ENCODE measurements at regions not wholly inside any gene's neighbourhood (a gene's known extent, or its start where the extent isn't known, plus 50 kb on each side); places are given as distances from the start of the nearest gene placed in this dataset.

- Mint-ChIP-seq H3K36me3 (peaks cover 0 to 4% (median 0%) of the 10 kb centered on the region in 3 donors), H3K4me1 (no peaks in the 10 kb centered on the region), H3K9me3 (peaks cover 0 to 20% (median 0%) of the 10 kb centered on the region in 9 donors), H3K4me3 (no peak overlapping the region), H3K27ac (no peak overlapping the region), H3K27me3 (peaks cover 2 to 19% (median 6%) of the 10 kb centered on the region in 5 donors)
- POLR2A ChIA-PET: no interaction called here
- no peak for DNase-seq
- no peak for ATAC-seq
Measured at GRCh38 chr16:49057936-49058335, 223.7 kb downstream of the CBLN1 start.

- ATAC-seq: no peak
- Mint-ChIP-seq H3K27ac (no peak overlapping the region), H3K27me3 (peaks cover 1 to 14% (median 3%) of the 10 kb centered on the region in 5 donors), H3K4me1 (no peaks in the 10 kb centered on the region), H3K4me3 (no peak overlapping the region), H3K36me3 (peaks cover 0 to 3% (median 0%) of the 10 kb centered on the region in 3 donors), H3K9me3 (peaks cover 0 to 15% (median 0%) of the 10 kb centered on the region in 9 donors)
- DNase-seq: no peak
- POLR2A ChIA-PET: no interaction called here
Measured at GRCh38 chr16:49057391-49057790, 224.2 kb downstream of the CBLN1 start.

- ATAC-seq (no peak), DNase-seq (no peak)
- H3K36me3 Mint-ChIP-seq: no peaks in the 10 kb centered on the region
- H3K4me1 Mint-ChIP-seq: no peaks in the 10 kb centered on the region
- H3K9me3 Mint-ChIP-seq: peaks cover 0 to 11% (median 0%) of the 10 kb centered on the region in 9 donors
- no peak overlapping the region for H3K4me3 Mint-ChIP-seq
- H3K27me3 Mint-ChIP-seq: peaks cover 0 to 9% (median 0%) of the 10 kb centered on the region in 5 donors
- no peak overlapping the region for H3K27ac Mint-ChIP-seq
- POLR2A ChIA-PET: no interaction called here
Measured at GRCh38 chr16:49056546-49056945, 225.1 kb downstream of the CBLN1 start.

DNA sequence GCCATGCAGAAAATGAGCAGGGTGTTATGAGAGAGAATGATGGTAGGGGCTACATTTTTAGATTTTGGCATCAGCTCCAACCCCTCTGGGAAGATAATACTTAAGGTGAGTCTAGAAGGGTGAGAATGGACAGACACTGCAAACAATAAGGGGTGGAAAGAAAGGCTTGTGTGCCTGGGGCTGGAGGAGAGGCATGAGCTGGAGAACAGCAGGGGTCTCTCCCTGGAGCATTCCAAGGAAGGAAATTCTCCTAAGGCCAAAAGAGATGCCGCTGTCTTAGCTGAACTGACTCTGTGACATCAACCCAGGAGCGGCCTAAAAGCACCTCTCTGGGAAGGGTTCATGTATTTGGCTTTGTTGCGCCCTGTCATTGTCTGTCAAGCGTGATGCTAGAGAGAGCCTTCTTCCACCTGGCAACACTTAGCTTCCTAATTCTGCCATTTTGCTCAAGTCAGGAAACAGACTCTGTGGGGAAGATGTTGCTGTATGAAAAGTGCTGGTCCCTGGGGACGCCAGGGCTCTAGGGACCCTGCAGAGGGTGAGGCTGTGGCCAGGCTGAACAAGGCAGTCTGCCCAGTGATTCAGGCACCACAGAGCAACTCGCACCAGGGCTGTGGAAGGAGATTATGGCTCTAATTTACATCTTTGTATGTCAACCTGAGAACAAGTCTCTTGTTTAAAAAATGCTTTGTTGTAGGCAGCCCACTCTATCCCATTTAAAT is 225.7 kb downstream of the CBLN1 start:
- DNase-seq (no peak), ATAC-seq (no peak)
- Mint-ChIP-seq H3K27ac (no peak overlapping the region), H3K4me1 (no peaks in the 10 kb centered on the region), H3K9me3 (peaks cover 0 to 11% (median 0%) of the 10 kb centered on the region in 9 donors), H3K27me3 (peaks cover 0 to 9% (median 0%) of the 10 kb centered on the region in 5 donors), H3K36me3 (no peaks in the 10 kb centered on the region), H3K4me3 (no peak overlapping the region)
- POLR2A ChIA-PET: no interaction called here

GRCh38 chr16:49055291-49055690 is 226.3 kb downstream of the CBLN1 start:
- Mint-ChIP-seq H3K4me3 (no peak overlapping the region), H3K27me3 (peaks cover 0 to 9% (median 0%) of the 10 kb centered on the region in 5 donors), H3K36me3 (no peaks in the 10 kb centered on the region), H3K27ac (no peak overlapping the region), H3K9me3 (peaks cover 0 to 11% (median 0%) of the 10 kb centered on the region in 9 donors), H3K4me1 (no peaks in the 10 kb centered on the region)
- POLR2A ChIA-PET: no interaction called here
- DNase-seq: no peak
- no peak for ATAC-seq

DNA sequence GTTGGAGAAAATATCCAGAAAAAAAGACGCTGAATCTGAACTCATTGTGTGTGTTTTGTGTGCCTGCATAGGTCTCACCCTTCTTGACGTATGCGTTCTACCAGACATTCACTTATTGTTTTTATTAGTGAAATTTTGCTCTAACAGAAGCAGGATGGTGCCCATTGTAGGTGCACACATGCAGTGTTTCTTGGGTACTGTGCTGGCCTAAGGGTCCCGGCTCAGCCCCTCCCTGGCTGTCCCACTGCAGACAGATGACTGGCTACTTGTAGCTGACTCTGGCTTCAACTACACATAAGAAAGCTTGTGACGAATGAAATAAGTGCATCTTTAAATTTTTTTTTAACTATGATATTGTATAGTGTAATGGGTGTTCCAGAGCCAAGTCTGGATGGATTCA is 227.0 kb downstream of the CBLN1 start:
- POLR2A ChIA-PET: no interaction called here
- ATAC-seq (no peak), DNase-seq (no peak)
- Mint-ChIP-seq H3K27me3 (peaks cover 0 to 9% (median 0%) of the 10 kb centered on the region in 5 donors), H3K4me3 (no peak overlapping the region), H3K4me1 (no peaks in the 10 kb centered on the region), H3K36me3 (no peaks in the 10 kb centered on the region), H3K27ac (no peak overlapping the region), H3K9me3 (peaks cover 0 to 11% (median 0%) of the 10 kb centered on the region in 9 donors)

DNA sequence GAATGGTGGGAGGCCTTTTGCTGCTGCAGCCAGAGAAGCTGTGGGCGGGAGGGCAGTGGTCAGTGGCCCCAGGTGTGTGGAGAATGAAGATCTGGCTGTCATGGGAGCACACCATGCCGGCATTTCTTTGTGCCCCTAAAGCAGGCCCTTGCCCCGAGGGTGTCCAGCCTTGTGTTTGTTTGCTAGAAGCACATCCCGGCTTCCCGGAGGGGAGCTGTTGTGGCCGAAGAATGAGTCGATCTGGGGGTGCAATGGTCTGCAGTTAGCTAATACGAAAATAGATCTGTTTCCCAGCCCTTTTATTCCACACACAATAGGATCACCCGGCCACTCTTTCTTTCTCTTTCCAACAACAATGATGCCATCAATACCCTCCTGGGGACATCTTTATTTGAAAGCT is 228.8 kb downstream of the CBLN1 start:
- ATAC-seq (no peak), DNase-seq (no peak)
- Mint-ChIP-seq H3K4me1 (no peaks in the 10 kb centered on the region), H3K4me3 (no peak overlapping the region), H3K36me3 (no peaks in the 10 kb centered on the region), H3K27ac (no peak overlapping the region), H3K9me3 (peaks cover 0 to 11% (median 0%) of the 10 kb centered on the region in 9 donors), H3K27me3 (peaks cover 0 to 16% (median 0%) of the 10 kb centered on the region in 5 donors)
- POLR2A ChIA-PET: no interaction called here

DNA sequence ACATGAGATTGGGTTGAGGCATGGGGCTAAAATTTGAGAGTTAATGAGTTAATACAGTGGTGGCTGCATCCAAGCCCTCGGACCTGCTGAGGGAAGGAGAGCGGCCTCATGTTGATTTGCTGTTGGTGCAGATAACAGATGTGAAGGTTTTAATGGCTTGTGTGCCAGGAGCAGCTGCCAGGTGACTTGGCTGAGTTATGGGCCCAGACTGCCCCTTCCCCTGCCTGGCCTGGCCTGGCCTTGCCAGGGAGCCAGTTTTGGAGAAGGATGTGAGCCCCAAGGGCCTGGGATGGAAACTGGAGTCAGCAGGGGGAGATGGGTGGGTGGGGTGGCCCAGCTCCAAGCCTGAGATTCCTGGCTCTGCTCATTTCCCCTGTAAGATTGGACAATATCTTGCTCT is 230.1 kb downstream of the CBLN1 start:
- no peak overlapping the region for H3K4me3 Mint-ChIP-seq
- peaks cover 0 to 16% (median 0%) of the 10 kb centered on the region in 5 donors for H3K27me3 Mint-ChIP-seq
- H3K27ac Mint-ChIP-seq: no peak overlapping the region
- no peaks in the 10 kb centered on the region for H3K4me1 Mint-ChIP-seq
- peaks cover 0 to 12% (median 0%) of the 10 kb centered on the region in 9 donors for H3K9me3 Mint-ChIP-seq
- H3K36me3 Mint-ChIP-seq: peaks cover 0 to 4% (median 0%) of the 10 kb centered on the region in 3 donors
- POLR2A ChIA-PET: no interaction called here
- DNase-seq (no peak), ATAC-seq (no peak)

DNA sequence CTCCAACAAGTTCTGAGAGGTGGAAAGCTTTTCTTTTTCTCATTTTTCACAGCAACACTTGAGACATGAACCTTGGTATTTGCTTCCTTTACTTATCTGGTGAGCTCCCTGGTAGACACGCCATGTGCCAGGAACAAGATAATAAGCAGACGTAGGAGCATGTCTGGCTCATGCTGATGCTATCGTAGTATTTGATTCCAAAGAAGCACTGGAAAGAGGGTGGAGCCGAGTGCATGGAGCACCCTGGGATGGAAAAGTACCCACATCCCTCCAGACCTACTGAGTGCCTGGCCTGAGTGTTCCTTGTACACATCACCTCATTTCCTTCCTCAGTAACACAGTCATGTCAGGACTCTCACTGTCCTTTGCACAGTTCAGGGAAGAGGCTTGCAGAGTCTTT is 231.0 kb downstream of the CBLN1 start:
- peaks cover 0 to 9% (median 0%) of the 10 kb centered on the region in 3 donors for H3K36me3 Mint-ChIP-seq
- peaks cover 0 to 13% (median 2%) of the 10 kb centered on the region in 5 donors for H3K27me3 Mint-ChIP-seq
- no peak for ATAC-seq
- peaks cover 0 to 17% (median 4%) of the 10 kb centered on the region in 9 donors for H3K9me3 Mint-ChIP-seq
- POLR2A ChIA-PET: no interaction called here
- no peak overlapping the region for H3K4me3 Mint-ChIP-seq
- H3K27ac Mint-ChIP-seq: no peak overlapping the region
- DNase-seq: no peak
- H3K4me1 Mint-ChIP-seq: no peaks in the 10 kb centered on the region

- H3K9me3 Mint-ChIP-seq: peaks cover 0 to 9% (median 3%) of the 10 kb centered on the region in 9 donors
- POLR2A ChIA-PET: no interaction called here
Measured at GRCh38 chr16:49049644-49050043, 232.0 kb downstream of the CBLN1 start.

DNA sequence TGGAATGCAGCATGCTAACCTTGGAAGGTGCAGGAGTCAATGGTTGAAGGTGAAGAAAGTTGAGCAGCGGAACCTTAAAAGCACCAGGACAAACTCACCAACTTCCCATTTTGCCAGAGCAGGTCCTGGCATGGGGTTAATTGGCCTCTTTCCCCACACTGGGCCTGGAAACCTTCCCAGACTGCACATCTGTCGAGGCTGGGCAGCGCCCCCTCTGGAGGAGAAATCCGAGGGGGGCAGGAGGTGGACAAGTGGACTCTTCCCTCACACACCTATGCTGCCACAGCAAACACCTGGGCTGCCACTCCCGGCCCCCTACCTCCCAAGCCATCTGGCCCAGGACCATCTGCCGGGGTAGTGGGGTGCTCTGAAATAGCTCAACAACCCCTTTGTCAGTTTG is 232.4 kb downstream of the CBLN1 start:
- no peak for DNase-seq
- H3K27me3 Mint-ChIP-seq: peaks cover 0 to 7% (median 2%) of the 10 kb centered on the region in 5 donors
- no peak for ATAC-seq
- no peak overlapping the region for H3K4me3 Mint-ChIP-seq
- H3K27ac Mint-ChIP-seq: no peak overlapping the region
- H3K4me1 Mint-ChIP-seq: no peaks in the 10 kb centered on the region
- H3K9me3 Mint-ChIP-seq: peaks cover 0 to 9% (median 4%) of the 10 kb centered on the region in 9 donors
- peaks cover 0 to 9% (median 0%) of the 10 kb centered on the region in 3 donors for H3K36me3 Mint-ChIP-seq
- POLR2A ChIA-PET: no interaction called here

More at GRCh38 chr16:49049644-49050043, 232.0 kb downstream of the CBLN1 start:
- ATAC-seq (no peak), DNase-seq (no peak)
- Mint-ChIP-seq H3K36me3 (peaks cover 0 to 9% (median 0%) of the 10 kb centered on the region in 3 donors), H3K27me3 (peaks cover 0 to 7% (median 2%) of the 10 kb centered on the region in 5 donors), H3K4me3 (no peak overlapping the region), H3K4me1 (no peaks in the 10 kb centered on the region), H3K27ac (no peak overlapping the region)

- POLR2A ChIA-PET: no interaction called here
- H3K27ac Mint-ChIP-seq: no peak overlapping the region
- peaks cover 0 to 9% (median 4%) of the 10 kb centered on the region in 9 donors for H3K9me3 Mint-ChIP-seq
- H3K4me3 Mint-ChIP-seq: no peak overlapping the region
- no peaks in the 10 kb centered on the region for H3K4me1 Mint-ChIP-seq
- H3K27me3 Mint-ChIP-seq: peaks cover 0 to 7% (median 2%) of the 10 kb centered on the region in 5 donors
- ATAC-seq (no peak), DNase-seq (no peak)
- H3K36me3 Mint-ChIP-seq: peaks cover 0 to 9% (median 0%) of the 10 kb centered on the region in 3 donors
Measured at GRCh38 chr16:49048557-49048956, 233.1 kb downstream of the CBLN1 start.

- Mint-ChIP-seq H3K4me1 (no peaks in the 10 kb centered on the region), H3K4me3 (no peak overlapping the region), H3K36me3 (no peaks in the 10 kb centered on the region), H3K9me3 (peaks cover 0 to 27% (median 6%) of the 10 kb centered on the region in 9 donors), H3K27ac (no peak overlapping the region), H3K27me3 (peaks cover 0 to 5% (median 0%) of the 10 kb centered on the region in 5 donors)
- POLR2A ChIA-PET: no interaction called here
- ATAC-seq (no peak), DNase-seq (no peak)
Measured at GRCh38 chr16:49036126-49036525, 245.5 kb downstream of the CBLN1 start.

Measured in naive thymus-derived CD8-positive, alpha-beta T cell (primary cell).